ENCODE measurements at regions not wholly inside any gene's neighbourhood (a gene's known extent, or its start where the extent isn't known, plus 50 kb on each side); places are given as distances from the start of the nearest gene placed in this dataset.

DNA sequence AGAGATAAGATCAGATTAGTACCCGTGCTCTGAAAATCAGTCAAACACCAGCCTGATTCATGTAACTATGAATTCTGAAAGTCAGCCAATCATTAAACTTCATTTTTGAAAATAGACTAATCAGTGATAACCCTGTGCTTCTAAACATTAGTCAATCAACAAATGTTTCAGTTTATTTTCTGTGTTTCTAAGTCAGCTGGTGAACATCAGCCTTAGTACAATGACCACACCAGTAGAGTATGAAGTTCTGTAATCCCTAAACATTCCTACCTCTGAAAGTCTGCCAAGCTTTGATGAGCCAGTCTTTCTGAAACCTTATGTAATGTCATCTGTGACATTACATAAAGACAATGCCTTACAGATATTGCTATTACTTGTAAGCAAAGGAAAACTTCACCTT is 807.4 kb upstream of the CRIM1 start:
- POLR2A ChIA-PET (ENCODE audit: low non-redundant PET) = no interaction called here
- DNase-seq (ENCODE audit: low spot score) = peak; percentile 27
- no peak overlapping the region for H3K27ac ChIP-seq
- CTCF ChIA-PET = interaction anchor here (0.6 kb wide), 1 partner anchor 1391 kb away, joined by 3 read pairs; no protein-coding TSS in a partner anchor
- TF ChIP-seq, protein P1, sequence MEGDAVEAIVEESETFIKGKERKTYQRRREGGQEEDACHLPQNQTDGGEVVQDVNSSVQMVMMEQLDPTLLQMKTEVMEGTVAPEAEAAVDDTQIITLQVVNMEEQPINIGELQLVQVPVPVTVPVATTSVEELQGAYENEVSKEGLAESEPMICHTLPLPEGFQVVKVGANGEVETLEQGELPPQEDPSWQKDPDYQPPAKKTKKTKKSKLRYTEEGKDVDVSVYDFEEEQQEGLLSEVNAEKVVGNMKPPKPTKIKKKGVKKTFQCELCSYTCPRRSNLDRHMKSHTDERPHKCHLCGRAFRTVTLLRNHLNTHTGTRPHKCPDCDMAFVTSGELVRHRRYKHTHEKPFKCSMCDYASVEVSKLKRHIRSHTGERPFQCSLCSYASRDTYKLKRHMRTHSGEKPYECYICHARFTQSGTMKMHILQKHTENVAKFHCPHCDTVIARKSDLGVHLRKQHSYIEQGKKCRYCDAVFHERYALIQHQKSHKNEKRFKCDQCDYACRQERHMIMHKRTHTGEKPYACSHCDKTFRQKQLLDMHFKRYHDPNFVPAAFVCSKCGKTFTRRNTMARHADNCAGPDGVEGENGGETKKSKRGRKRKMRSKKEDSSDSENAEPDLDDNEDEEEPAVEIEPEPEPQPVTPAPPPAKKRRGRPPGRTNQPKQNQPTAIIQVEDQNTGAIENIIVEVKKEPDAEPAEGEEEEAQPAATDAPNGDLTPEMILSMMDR (conservative IDR thresholded peaks at IDR 0.05; ENCODE audit: low read depth) = no peak

DNA sequence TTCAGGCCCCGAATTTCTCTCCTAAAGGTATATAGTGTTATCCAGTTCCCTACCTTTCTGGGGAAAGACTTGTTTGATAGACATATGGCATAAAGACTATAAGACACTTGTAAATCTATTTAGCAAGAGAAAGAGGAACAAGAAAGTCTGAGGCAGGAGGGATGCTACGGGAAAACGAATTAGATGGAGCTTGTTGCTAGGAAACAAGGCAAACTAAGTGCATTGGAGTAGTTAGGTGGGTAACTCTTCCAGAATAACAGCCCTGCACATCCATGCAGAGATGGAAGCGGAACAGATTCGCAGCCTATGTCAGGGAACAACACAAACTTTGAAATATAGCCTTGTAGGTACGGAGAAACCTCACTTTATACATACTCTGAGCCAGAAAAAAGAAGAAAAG is 810.3 kb upstream of the CRIM1 start:
- TF ChIP-seq, protein P1 (conservative IDR thresholded peaks at IDR 0.05; ENCODE audit: low read depth) = no peak
- H3K27ac ChIP-seq = no peak overlapping the region
- ChIA-PET CTCF (interaction anchor here (0.5 kb wide), 1 partner anchor 877 kb away, joined by 6 read pairs; no protein-coding TSS in a partner anchor), POLR2A (ENCODE audit: low non-redundant PET) (no interaction called here)
- DNase-seq (ENCODE audit: low spot score) = no peak

DNA sequence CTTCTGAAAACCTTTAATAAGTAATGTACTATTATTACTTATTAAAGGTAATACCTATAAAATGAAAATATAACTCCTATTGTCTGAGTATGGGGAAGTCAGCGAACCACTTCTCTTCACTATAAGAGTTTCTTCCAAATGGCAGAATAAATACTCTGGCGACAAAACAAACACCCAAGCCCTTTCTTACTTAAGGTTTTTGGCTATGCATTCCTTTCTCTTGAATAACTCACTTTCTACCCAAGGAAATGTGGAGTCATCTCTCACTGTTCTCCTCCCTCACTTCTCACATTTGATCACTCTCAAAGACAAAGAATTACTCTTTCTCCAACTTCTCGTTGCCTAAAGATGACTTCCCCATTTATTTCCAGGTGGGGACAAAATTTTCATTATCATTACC is 816.8 kb upstream of the CRIM1 start:
- TF ChIP-seq, protein P1 (conservative IDR thresholded peaks at IDR 0.05; ENCODE audit: low read depth) = no peak
- no peak for DNase-seq (ENCODE audit: low spot score)
- POLR2A ChIA-PET (ENCODE audit: low non-redundant PET) = no interaction called here
- no peak overlapping the region for H3K27ac ChIP-seq
- CTCF ChIA-PET = interaction anchor here (0.7 kb wide), 1 partner anchor 725 kb away, joined by 4 read pairs; no protein-coding TSS in a partner anchor

DNA sequence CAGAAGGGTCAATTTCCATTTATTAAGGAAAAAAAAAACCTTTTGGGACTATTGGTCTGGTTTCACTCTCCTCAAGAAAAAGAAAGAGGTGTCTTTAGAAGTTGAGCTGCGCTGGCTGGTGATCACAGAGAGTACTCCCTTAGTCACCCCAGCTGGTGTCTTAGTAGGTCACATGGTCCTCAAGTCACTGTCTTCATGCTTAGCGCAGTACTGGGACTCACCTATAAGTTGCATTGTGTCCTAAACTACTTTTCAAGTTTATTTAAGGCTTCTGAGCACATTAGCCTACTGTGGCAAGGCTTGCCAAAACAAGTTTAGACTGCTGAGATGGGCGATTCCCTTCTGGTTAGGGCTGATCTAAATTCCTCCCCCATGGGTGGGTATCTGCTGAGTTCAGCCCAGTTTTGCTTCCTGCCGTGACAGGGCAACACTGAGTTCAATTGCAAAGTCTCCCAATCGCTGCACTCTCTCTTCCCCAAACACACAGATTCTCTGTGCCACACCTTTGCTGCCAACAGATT is 824.9 kb upstream of the CRIM1 start:
- ChIA-PET CTCF (no interaction called here), POLR2A (ENCODE audit: low non-redundant PET) (no interaction called here)
- TF ChIP-seq, protein P1 (conservative IDR thresholded peaks at IDR 0.05; ENCODE audit: low read depth) = no peak
- DNase-seq (ENCODE audit: low spot score) = no peak
- H3K27ac ChIP-seq = no peak overlapping the region

DNA sequence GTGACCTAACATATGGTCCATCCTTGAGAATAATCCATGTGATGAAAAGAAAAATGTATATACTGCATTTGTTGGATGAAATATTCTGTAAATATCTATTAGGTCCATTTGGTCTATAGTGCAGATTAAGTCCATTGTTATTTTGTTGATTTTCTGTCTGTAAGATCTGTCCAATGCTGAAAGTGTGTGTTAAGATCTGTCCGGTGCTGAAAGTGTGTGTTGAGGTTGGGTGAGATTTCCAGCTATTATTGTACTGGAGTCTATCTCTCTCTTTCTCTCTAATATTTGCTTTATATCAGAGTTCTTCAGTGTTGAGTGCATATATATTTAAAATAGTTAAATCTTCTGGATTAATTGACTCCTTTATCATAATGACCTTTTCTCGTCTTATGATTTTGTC is 828.8 kb upstream of the CRIM1 start:
- TF ChIP-seq, protein P1 (conservative IDR thresholded peaks at IDR 0.05; ENCODE audit: low read depth) = no peak
- no peak for DNase-seq (ENCODE audit: low spot score)
- ChIA-PET POLR2A (ENCODE audit: low non-redundant PET) (no interaction called here), CTCF (no interaction called here)
- H3K27ac ChIP-seq = no peak overlapping the region

DNA sequence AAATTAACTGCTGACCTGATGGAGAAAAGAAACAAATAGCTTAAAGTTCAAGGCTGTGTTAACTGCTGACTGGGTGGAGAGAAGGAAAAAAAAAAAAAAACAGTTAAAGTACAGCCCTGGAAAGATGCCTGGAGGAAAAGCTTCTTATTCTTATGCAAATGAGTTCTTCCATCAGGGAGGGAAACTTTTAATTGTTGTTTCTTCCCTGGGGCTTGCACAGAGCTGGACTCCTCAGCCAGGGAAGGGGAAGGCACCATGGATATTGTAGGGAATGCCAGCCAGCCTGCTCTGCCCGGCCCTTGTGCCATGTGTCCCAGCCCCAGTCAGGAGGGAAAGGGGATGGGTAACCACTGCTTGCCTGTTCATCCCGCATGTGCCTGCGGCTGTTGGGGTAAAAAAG is 833.1 kb upstream of the CRIM1 start:
- ChIA-PET CTCF (no interaction called here), POLR2A (ENCODE audit: low non-redundant PET) (no interaction called here)
- no peak overlapping the region for H3K27ac ChIP-seq
- DNase-seq (ENCODE audit: low spot score) = no peak
- TF ChIP-seq, protein P1 (conservative IDR thresholded peaks at IDR 0.05; ENCODE audit: low read depth) = no peak
